RCC 7860 (cell line): ENCODE measurements at regions not wholly inside any gene's neighbourhood (a gene's known extent, or its start where the extent isn't known, plus 50 kb on each side); places are given as distances from the start of the nearest gene placed in this dataset.

Source experiments
- DNase-seq: peaks from one replicate; pipeline ENCODE4 v3.0.0-alpha.2; 2015; ENCODE audit warnings: low spot score
- FAIRE-seq: peaks from 2 replicates; lab custom pipeline; 2012; peaks lifted over from hg19 to GRCh38; lab: Jason Lieb, UNC

- FAIRE-seq (no peak), DNase-seq (no peak)
Measured at GRCh38 chr18:25658476-25658875, 306.5 kb upstream of the ZNF521 start.

GRCh38 chr18:25651553-25651952, 299.6 kb upstream of the ZNF521 start:
- FAIRE-seq (no peak), DNase-seq (no peak)

DNA sequence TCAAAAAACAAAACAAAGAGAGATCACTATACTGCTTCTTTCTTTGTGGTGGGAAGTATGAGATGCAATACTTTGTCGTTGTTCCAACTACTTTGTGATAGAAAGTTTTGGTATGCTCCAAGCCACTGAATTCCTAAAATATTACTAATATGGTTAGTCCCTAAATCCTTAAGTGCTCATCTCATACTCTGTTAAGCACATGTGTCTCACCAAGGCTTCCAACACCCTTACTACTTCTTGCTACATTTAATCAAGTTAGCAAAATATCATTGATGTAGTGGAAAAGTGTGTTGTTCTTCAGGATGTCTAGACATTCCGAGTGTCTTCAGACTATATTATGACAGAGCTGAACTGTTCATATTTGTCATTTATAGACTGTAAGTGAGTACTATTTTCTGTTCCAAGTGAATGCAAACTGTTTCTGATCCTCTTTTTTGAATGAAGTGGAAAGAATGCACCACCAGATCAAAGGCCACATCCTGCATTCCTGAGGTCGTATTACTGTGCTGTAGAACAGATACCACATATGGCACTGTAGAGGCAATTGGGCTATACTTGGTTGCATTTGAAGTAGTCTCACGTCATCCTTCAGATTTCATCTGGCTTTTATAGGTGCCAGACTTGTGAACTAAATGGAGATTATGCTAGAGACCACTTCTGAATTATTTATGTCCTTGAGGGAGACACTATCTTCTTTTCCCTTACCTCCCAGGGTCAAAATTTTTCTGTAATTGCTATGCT, 298.4 kb upstream of the ZNF521 start:
- FAIRE-seq (peak; percentile 95), DNase-seq (peak; percentile 96)

GRCh38 chr18:25648716-25649260, 296.8 kb upstream of the ZNF521 start:
- no peak for DNase-seq
- FAIRE-seq = no peak

- FAIRE-seq (no peak), DNase-seq (no peak)
Measured at GRCh38 chr18:25647404-25647803, 295.4 kb upstream of the ZNF521 start.

- DNase-seq = no peak
- no peak for FAIRE-seq
Measured at GRCh38 chr18:25646971-25647370, 295.0 kb upstream of the ZNF521 start.

DNA sequence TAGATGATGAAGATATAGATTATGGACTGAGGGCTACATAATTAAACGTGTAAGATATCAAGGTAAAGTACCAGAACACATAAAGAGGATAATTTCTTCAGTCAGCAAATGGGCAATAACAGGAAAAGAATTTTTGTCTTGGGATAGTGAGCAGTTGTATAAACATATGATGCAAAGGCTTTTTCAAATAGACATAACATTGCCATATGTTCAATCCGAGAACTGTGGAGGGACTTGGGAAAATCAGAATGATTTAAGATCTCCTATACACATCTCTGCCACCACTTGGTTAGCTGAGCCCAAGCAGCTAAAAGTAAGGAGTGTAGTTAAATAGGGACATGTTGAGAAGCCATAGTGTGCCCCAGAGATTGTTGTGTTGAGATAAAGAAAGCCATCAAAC, 287.6 kb upstream of the ZNF521 start:
- DNase-seq (no peak), FAIRE-seq (no peak)

GRCh38 chr18:25633563-25633962, 281.6 kb upstream of the ZNF521 start:
- DNase-seq (no peak), FAIRE-seq (no peak)

- FAIRE-seq (no peak), DNase-seq (no peak)
Measured at GRCh38 chr18:25630682-25631081, 278.7 kb upstream of the ZNF521 start.

DNA sequence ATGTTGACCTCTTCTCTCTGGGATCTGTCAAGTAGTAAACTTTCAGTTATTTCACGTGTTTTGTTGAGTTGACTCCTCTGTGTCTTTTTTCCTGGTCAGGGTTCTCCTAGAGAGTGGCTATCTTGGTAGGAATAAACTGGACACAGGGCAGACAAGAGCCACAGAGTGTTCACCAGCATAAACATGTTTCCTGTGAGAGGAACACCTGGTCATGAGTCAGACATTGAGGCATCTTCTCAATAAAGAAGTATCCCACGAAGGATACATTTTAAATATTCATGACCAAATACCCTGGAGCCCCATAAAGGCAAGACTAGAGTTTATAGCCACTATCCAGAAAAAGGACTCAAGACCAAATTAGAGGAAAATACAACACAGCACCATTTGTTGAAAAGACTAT, 269.7 kb upstream of the ZNF521 start:
- DNase-seq = no peak
- no peak for FAIRE-seq

DNA sequence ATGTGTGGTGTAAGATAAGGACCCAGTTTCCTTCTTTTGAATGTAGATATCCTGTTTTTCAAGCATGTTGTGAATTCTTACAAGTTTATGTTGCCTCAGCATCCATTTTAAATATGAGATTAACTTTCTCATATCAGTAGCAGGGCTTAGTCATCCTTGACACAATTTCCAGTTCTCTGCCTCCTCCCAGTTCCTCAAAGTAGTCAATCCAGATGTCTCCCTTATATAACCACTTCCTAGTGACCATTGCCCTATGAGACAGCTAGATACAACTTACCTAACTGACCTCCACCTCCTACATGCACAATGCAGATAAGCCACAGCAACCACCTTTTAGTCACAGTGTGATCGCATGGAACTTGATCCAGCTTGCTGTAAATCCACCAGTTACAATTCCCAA, 269.2 kb upstream of the ZNF521 start:
- FAIRE-seq = no peak

GRCh38 chr18:25614168-25614567, 262.2 kb upstream of the ZNF521 start:
- FAIRE-seq (no peak), DNase-seq (no peak)

More for the DNA sequence above, 269.2 kb upstream of the ZNF521 start:
- DNase-seq = peak; percentile 17

DNA sequence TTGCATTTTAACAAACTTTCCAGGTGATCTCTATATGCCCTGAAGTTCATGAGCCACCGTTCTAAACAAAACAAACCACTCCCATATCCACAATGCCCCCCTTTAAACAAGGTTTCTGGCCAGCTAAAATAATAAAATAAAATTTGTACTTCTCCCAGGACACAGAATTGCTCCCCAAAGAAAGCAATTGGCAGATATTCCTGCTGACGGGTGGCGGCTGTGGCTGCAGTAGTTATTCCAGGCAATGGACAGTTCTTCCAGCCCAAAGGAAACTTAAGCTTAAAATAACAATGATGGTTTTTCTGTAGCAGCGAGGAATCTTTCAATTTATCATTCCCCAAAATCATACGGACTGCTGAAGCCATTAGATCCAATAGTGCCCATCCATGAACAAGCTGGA, 260.5 kb upstream of the ZNF521 start:
- DNase-seq (no peak), FAIRE-seq (no peak)

DNA sequence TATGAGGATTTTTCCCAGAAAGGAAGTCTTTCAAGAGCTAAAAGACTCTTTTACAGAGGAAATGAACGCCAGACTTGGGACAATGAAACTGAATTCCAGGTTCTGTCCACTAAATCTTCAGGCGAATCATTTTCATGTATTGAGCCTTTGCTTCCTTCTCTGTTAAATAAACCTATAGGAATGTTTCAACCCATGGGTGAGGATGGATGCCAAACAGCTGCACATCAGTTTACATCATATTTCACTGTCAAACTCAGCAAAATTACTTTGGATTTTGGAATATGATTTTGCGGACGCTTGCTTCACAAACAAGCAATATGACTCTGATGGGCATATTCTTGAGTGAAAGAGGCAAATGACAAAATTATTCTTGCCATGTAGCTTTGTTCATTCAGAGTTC, 256.1 kb upstream of the ZNF521 start:
- DNase-seq (no peak), FAIRE-seq (no peak)

GRCh38 chr18:25604894-25605597, 253.1 kb upstream of the ZNF521 start:
- no peak for FAIRE-seq

DNA sequence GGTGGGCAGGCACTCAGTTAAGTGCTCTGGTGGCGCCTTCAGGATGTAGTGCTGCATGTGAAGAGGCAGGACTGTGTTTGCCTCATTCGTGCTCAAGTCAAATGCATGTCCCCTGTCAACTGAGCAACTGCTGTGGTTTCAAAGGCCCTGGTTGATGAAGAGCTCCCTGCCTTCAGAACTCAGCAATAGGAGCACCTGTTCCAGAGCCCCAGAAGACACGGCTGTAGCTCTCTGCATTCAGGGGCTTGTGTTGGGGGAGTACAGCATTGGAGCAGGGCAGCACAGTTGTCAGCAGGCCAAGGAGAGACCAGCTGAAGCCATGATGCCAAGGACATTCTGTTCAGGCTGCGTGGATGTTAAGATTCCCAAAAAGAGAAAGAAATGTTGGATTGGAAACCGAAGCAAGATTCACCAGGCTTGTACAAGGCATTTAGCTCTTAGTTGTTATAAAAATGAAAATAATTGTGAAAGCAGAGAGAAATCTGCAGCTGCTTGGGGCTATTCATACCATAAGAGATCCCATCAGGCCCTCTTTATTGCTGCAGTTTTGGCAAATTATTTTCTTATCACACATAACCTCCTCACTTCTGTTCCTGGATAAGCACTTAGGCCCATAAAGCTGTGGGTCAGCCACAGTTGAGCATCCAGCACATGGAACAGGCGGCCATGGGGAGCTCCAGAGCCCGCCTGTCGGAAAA, 252.4 kb upstream of the ZNF521 start:
- FAIRE-seq = no peak
- no peak for DNase-seq

More at GRCh38 chr18:25604894-25605597, 253.1 kb upstream of the ZNF521 start:
- DNase-seq = no peak

- FAIRE-seq = no peak
Measured at GRCh38 chr18:25599443-25599842, 247.5 kb upstream of the ZNF521 start.

DNA sequence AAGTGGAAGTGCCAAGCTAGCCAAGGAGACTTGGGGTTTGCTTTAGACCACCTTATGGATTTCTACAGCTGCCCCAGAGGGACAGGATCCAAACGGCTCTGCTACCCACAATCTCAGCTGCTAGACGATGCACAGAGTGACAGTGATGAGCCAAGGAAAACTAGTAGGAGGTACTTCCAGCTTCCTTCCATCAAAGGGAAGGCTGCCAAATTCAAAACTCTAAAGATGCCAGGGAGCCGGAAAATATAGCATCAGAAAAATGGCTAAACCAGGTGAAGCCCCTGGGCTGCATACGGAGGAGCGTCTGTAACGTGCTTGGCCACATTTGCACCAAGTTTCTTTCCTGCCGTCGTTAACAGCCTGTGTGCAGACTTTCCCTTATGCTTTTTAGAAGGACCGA, 245.5 kb upstream of the ZNF521 start:
- FAIRE-seq (no peak), DNase-seq (no peak)

More at GRCh38 chr18:25599443-25599842, 247.5 kb upstream of the ZNF521 start:
- no peak for DNase-seq

- DNase-seq (no peak), FAIRE-seq (no peak)
Measured at GRCh38 chr18:25595274-25596060, 243.5 kb upstream of the ZNF521 start.

DNA sequence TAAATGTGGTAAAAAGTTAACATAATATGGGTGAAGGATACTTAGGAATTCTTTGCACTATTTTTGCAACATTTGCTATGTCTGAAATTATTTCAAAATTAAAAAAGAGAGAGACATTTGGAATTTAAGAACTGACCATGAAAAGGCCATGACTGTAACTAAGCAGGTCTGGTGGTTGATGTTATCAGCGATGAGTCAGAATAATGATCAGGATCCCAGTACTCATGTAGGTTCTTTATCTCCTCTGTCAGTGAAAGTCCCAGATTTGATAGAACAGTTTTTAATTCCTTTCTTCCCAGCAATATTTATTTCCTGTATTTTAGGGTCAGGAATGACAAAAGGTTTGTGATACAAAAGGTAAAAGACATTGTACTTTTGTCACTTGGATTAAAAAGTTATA, 242.4 kb upstream of the ZNF521 start:
- peak; percentile 66 for FAIRE-seq
- DNase-seq = peak; percentile 43
